Astrocyte of the cerebellum (primary cell): ENCODE measurements at regions not wholly inside any gene's neighbourhood (a gene's known extent, or its start where the extent isn't known, plus 50 kb on each side); places are given as distances from the start of the nearest gene placed in this dataset.

ENCODE experiments used
- DNase-seq: peaks from one replicate; pipeline ENCODE4 v3.0.0-alpha.2; 2011; ENCODE audit warnings: low read depth
- H3K4me3 ChIP-seq: 2 replicates; pipeline ENCODE4 v1.5.1; 2011; ENCODE audit warnings: mild to moderate bottlenecking, low read depth, low read length, moderate library complexity
- CTCF ChIP-seq: IDR thresholded peaks from 2 replicates; pipeline ENCODE4 v1.5.1; 2012; ENCODE audit warnings: low read length, low read depth, moderate library complexity, mild to moderate bottlenecking; ENCODE audit errors: missing control alignments
- in situ Hi-C: cut with HindIII; loops from 2 replicates; pipeline ENCODE4 v1.10.0; 2017; ENCODE audit warnings: low sequenced_read_pairs

- in situ Hi-C loops = no loop called here
- DNase-seq = no peak
- TF ChIP-seq CTCF = no peak
- no peak overlapping the region for H3K4me3 ChIP-seq
Measured at GRCh38 chr6:23403460-23403859, 722.6 kb upstream of the NRSN1 start.

- H3K4me3 ChIP-seq = no peak overlapping the region
- no peak for DNase-seq
- no peak for TF ChIP-seq CTCF
- in situ Hi-C loops = no loop called here
Measured at GRCh38 chr6:23409531-23409930, 716.5 kb upstream of the NRSN1 start.

- no peak for TF ChIP-seq CTCF
- H3K4me3 ChIP-seq = no peak overlapping the region
- in situ Hi-C loops = no loop called here
- no peak for DNase-seq
Measured at GRCh38 chr6:23410439-23410838, 715.6 kb upstream of the NRSN1 start.

GRCh38 chr6:23412770-23413169 is 713.2 kb upstream of the NRSN1 start:
- in situ Hi-C loops = no loop called here
- no peak for TF ChIP-seq CTCF
- DNase-seq = no peak

GRCh38 chr6:23413327-23414050 is 712.5 kb upstream of the NRSN1 start:
- in situ Hi-C loops = no loop called here
- H3K4me3 ChIP-seq = no peak overlapping the region
- DNase-seq = no peak
- no peak for TF ChIP-seq CTCF

More at GRCh38 chr6:23412770-23413169, 713.2 kb upstream of the NRSN1 start:
- no peak overlapping the region for H3K4me3 ChIP-seq

GRCh38 chr6:23414051-23414445 is 712.0 kb upstream of the NRSN1 start:
- in situ Hi-C loops = no loop called here
- DNase-seq = peak; percentile 49
- no peak overlapping the region for H3K4me3 ChIP-seq
- TF ChIP-seq CTCF = peak; percentile 51
